Kidney capillary endothelial cell (primary cell): ENCODE measurements at regions not wholly inside any gene's neighbourhood (a gene's known extent, or its start where the extent isn't known, plus 50 kb on each side); places are given as distances from the start of the nearest gene placed in this dataset.

Experiments used
- DNase-seq: peaks from one replicate; pipeline ENCODE4 v3.0.0-alpha.2; 2018; ENCODE audit warnings: low spot score

DNA sequence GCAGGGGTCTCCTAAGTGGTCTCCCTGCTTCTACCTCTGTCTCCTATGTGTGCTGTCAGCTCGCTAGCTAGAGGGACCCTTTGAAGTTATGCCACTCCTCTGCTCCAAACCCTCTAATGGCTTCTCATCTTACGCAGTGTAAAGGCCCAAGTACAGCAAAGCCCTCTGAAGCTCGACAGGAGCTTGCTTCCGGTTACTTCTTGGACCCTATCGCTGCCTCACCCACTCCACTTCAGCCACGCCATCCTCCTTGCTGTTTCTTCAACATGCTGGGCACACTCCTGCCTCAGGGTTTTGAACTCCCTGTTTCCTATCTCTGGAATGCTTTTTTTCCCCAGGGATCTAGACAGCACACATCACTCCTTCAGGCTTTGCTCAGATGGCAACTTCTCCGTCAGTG is 102.3 kb upstream of the F3 start:
- no peak for DNase-seq

DNA sequence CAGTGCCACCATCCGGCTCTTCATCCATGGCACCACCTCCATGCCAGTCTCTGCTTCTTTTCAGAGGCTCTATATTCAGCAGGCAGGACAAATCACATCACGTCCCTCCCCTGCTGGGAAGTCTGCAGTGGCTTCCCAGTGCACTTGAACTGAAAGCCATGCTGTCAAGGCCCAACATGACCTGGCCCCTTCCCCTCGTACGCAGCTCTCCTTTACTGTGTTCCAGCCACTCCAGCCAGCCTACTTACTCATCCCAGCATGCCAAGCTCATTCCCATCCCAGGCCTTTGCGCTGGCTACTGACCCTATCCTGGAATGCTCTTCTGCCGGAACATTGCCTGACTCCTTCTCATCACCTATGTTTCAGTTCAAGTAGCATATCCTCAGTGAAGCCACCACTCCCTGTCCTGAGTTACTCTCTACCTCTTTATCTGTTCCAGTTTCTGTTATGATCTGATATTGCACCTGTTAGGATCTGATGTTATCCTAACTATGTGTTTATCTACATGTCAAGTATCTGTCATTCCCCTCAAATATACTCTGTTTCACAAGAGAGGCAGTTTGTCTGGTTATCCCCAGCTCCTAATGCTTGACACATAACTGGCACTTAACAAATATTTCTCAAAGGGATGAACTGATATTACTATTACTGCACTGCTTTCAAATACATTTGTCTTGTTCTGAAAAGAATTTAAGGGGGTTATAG is 101.2 kb upstream of the F3 start:
- DNase-seq, result no peak

DNA sequence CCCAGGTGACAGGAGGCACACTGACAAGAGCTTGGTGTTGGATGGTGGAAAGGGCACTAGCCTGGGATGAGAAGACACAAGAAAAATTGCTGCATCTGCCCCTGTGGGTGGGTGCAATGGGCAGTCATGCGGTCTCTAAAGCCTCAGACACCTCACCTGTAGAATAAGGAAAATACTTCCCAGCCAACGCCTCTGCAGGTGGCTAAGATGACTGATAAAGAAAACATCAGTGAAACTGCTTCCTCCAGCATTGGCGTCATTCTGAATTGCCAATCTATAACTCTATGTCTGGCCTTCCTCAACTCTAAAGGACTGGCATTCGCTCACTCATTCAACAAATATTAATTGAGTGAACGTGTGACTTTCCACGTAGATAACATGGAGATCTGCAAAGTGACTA is 100.4 kb upstream of the F3 start:
- no peak for DNase-seq

DNA sequence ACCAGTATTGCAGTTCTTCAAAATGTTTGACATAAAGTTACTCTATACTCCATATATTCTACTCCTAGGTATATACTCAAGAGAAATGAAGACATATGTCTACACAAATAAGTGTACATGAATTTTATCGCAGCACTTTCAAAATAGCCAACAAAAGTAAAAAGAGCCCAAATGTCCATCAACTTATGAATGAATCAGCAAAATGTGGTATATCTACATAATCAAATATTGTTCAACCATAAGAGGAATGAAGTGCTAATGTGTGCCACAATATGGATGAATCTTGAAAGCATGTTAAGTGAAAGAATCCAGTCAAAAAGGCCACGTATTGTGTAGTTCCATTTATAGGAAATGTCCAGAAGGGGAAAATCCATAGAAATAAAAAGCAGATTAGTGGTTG is 98.6 kb upstream of the F3 start:
- no peak for DNase-seq

DNA sequence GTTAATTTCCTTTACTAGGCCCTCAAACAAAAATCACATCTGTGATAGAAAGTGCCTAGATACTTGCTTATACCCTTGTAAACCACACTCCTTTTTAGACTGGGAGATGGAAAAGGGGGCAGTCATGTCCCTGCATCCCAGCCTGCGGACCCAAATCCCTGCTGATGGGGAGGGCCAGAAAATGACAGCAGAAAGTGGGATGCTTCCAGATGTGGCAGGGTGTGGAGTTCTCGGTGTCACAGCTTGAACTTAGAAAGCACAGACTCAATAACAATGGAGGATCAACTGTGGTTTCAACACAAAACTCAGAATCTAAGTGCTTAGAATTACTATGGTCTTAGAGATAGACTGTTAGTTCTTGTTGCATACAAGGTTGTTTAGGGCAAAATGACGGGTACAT is 95.6 kb upstream of the F3 start:
- no peak for DNase-seq

DNA sequence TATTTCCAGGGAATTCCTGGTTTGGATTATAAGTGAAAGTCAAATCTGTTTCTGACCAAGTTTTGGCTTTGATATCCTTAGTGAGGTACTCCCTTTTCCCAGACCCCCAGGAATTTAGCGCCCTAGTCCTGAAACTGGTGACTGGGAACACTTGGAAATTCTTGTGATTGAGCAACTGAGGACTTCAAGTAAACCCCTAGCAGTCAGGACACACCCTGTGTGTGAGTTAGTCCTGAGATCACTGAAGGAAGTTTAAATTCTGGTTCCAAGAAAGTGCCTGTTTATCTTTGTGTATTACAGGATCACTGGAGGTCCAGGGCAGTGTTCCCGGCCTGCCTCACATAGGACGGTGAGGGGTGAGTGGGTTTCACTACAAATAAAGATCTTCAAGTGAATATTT is 95.1 kb upstream of the F3 start:
- DNase-seq, result no peak

DNA sequence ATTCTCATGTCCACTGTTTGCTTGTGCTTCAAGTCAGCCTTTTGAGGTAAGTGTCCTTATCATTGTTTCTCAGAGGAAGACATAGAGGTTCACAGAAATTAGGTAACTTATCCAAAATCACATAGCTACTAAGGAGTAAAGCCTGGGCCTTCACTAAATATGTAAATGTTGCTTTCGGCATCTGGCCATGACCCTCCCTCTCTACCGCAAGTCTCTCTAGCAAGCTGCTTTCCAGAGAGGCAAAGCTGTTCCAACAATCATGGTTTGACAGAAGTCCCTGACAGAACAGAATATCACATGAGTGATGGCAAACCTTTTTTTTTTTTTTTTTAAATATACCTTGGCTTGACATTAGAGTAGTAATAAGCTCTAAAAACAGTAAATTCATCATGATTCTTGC is 94.5 kb upstream of the F3 start:
- DNase-seq, result no peak

DNA sequence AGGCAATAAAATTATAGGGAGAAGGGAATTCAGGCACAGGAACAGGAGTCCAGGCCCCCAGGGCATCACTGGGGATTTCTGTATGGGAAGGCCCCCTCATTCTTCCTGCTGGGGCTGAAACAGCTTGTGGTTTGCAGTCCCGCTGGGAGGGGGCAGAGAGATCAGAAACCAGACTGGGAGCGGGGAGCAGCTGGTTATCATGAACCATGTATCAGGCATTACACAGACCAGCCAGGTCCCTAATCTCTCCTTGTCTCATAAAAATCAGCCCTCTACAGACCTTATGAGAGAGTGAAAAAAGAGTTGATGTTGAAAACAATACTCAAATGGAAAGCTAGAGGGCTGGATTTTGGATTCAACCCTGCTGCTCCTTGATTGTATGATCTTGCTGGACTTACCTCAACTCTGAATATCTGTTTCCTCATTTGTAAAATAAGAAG is 93.4 kb upstream of the F3 start:
- no peak for DNase-seq

DNA sequence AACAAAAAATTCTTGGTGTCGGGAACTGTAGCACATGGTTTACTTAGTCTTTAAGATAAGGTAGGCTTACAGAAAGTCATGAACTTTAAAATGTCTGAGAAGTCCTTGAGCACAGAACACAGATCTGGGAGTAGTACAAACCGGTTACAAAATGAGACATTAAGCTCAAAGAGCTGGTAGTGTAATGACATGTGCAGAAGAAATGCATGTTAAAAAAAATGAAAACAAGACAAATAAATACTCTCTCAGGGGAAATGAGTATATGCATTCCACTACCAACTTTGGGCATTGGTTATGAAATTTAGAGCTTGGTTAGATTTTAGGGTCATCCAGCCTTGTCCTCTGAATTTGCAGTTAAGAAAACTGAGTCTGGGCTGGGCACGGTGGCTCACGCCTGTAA is 91.5 kb upstream of the F3 start:
- DNase-seq, result no peak

DNA sequence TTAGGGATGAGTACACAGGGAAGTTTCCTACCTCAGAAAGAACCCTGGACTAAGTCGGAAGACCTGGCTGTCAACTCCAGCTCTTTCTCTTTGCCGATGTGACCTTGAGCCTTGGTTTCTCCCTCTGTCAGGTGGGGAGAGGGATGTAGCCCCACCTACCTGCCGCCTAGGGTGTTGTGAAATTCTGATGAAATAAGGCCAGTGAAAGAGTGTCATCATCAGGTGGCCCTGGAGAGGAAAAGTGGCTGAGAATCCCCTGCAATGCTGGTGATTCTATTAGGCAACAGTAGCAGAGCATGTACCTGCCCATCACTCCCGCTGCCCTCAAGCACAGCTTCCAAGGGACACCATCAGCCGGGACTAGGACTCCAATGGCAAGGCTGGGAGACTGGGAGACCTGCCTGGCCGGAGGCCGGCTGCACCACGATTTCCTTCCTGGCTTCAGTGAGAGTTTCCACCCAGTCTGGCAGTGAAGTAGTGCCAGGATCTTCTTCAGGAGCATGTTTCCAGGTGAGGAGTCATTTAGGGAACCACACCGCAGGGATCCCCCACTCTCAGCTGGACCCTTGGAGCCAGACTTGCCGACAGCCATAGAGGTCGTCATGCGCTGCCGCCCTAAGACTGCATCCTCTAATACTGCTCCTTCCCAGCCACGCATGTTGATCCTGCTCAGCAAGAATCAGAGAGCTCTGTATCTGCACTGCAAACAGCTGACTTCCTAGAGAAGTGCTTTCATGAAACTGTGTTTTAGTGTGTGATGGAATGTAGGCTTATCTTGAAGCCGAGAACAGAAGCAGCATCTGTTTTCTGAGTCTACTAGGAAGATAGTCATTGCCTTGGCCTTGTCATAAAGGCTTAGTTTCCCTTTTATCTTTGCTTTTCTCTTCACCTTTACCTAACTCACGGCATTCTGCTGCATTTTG is 88.0 kb upstream of the F3 start:
- DNase-seq, result no peak

DNA sequence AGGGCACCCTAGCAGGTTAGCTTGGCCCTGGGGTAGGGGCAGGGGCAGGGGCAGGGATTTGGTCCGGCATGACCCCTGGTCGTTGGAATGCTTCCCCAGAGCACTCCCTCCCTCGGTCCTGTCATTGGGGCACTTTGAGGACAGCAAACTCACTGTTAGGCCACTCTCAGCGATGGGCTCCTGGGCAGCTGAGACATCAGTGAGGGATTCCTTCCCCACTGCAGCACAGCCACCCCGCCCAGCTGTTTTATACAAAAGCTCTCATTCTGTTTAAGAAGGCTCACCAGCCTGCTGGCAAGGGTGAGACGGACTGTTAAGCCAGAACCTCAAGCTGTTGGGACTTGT is 86.9 kb upstream of the F3 start:
- DNase-seq, result no peak

DNA sequence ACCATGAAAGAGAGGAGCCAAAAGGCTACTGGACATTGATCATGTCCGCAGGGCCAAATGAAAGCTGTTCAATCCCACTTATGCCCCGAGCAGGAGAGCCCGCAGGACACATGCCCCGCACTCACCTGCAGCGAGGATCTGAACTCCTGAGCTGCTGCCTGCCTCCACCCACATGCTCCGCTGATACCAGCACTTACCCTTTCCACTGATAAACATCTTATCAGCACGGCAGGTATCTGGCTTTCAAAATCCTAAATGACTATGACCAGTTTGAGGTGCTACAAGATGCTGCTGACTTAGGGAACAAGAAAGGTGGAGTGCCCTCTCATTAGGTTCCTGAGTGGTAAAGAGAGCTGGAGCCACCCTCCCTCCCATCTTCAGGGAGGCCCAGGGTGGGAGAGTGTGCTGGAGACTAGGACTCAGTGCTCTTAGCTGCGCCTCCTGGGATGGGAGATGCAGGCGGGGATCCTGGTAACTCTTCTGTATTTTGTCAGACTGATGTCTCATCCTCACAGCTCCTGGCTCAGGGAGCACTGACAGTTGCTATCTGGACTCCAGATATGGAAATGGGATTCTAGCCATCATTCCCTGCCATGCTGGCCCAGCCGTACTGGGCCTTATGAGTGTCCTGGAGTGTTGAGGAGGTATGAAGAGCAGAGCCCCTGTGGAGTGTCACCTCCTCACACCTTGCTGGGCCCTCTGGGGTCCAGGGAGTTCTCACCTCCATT is 86.4 kb upstream of the F3 start:
- no peak for DNase-seq

DNA sequence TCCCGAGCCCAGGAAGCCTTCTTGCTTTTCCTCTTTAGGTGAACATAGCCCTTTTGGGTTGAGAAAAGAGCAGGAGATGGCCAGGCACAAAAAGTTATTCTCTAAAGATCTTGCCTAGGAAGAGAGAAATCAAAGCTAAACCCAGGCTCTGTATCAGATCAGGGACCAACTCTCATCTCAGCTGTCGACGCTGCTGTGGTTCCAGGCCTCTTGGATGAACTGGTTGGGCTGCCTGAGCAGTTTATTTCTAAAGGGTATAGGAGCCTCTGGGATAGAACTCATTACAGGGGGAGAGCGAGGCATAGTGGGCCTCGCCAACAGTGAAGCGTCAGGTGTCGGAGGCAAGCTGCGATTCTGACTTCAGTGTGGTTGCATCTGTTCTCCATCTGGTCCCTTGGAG is 82.6 kb upstream of the F3 start:
- DNase-seq, result no peak

DNA sequence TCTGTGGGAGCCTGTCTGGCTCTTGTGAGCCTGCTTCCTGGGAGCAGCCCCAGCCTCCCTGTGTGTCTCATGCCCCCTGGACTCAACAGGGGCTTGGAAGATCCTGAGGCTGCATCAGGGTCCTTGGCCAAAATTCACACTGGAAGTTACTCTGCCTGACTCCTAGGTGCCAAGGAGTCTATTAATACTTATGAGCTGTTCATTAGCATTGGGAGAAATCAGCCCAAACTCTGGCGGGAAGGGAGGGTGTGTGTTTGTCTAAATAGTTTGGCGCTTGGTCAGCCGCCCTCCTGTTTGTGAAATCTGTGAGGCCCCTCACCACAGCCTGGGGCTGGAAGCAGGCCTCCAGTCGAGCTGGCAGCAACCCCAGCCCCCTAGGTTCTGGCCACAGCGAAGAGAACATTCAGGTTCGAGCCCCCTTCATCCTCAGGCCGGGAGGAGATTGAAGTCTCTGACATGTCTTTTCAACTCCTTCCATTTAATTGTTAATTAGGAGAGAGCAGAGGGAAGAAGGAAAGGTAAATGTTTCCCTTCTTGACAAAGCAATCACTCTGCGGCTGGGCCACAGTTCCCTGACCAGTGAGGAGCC is 82.1 kb upstream of the F3 start:
- no peak for DNase-seq

DNA sequence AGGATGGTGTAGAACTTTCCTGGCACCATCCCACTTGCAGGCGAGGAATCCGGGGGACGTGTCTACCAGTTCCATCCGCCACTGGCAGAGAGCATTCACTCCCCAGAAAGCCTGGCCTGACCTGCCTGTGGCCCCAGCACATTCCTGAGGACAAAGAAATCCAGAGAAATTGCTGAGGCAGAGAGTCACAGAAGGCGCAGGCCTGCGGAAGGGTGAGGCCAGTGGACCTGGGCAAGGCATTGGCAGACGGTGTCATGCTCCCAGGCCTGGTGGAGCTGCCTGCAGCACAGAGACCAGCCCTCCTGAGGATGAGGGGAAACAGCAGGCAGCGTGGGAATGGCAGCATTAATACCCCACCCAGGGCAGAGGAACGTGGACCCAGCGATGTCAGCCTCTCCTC is 81.2 kb upstream of the F3 start:
- DNase-seq, result no peak

DNA sequence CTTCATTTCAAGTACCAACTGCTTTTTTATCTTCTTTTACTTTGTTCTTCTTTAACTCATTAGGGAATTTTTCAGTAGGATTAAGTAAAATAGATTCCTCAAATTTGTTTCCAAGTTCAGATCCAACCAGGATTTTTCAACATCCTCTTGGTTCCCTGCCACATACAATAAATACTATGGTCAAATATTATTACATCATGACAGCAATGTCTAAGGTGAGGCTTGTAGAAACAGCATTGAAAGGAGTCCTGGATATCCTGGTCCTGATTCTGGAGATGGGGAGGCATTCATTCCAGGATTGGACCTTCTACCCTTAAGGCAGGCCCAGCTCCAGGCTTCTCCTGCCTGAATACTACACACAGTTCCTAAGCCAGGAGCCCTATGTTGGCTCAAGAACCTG is 80.2 kb upstream of the F3 start:
- no peak for DNase-seq

DNA sequence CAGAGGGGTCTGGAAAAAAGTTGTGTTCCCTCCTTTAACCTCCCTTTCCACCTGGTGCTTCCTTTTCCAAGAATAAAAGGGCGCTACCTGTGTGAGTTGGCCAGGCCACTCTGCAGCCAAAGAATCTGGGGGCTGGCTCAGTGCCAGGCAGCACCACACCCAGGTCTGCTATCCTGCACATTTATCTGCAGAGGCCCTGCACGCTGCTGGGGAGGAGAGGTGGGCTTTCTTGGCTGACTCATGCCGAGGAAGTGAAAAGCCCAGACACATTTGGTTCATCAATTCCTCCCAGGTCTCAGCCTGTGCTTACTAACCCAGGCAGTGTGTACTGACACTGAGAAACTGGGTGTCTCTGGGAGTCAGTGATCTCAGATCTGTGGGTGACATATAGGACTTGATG is 79.8 kb upstream of the F3 start:
- DNase-seq, result no peak

DNA sequence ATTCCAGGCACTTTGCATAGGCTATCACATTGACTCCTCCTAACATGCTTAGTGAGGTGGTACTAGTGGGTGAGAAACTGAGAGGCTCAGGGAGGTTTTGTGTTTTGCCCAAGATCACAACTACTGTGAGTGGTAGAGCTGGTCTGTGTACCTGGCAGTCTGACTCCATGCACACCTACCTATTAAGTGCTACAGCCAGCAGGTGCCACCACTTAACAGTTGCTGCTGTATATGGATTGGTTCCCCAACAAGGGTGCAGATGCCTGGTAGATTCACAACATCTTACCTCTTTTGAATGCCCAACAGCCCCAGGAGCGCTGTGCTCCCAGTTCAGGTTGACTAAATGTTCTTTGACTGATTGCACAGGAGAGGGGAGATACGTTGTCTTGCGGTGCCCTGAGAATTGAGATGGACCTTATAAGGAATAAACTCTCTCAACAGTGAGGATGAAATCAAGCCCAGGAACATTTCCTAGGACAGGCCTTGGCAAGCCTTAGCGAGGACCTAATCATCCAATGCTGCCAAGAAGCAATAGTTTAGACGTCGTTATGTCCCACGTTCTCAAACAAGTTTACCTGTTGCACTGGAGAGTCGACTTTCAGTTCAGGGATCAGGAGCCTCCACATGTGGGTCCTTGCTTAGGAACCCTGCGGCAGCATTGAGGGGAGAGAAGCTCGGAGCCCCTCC is 78.9 kb upstream of the F3 start:
- no peak for DNase-seq

DNA sequence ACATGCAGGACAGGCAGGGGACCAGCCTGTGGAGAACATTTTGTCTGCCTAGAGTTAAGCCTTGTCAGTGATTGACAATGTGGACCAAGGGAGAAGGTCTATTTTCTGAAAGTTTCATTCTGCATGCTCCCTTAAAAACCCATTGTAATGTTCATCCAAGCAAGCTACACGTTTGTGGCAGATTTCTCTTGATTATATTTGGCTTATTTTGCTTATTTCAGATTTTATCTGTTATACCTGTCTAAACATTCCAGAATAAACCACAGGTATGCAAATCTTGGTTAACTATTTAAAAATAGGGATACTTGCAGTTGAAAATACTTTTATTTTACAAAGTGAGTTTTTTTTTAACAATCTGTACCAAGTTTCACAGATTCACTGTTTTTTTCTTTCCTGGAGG is 78.2 kb upstream of the F3 start:
- no peak for DNase-seq

DNA sequence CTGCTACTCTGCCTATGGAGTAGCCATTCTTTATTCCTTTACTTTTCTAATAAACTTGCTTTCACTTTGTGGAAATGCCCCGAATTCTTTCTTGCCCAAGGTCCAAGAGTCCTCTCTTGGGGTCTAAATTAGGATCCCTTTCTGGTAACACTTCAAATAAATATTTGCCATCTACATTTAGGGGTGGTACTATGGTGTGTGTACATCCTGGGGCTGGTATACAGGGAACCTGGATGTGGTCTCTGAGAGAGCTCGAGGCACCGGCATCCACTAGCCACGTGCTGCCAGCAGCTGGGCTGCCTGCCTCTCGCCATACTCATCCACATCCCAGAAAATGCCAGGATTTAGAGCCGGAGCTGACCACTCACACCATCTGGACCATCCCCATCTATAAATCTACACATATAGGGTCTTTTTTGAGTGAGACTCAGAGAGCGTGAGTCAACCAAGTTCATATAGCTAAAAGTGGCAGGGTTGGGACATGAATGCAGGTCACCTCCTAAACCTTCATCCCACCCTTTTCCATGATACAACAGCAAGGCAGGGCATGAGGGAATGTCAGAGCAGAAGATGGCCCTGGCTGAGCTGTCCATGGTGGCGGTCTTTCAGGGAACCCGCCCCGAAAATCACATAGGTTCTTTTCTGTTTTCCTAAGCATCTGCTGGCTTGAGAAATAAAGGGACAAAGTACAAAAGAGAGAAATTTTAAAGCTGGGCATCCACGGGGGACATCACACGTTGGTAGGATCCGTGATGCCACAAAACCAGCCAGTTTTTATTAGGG is 76.6 kb upstream of the F3 start:
- no peak for DNase-seq

DNA sequence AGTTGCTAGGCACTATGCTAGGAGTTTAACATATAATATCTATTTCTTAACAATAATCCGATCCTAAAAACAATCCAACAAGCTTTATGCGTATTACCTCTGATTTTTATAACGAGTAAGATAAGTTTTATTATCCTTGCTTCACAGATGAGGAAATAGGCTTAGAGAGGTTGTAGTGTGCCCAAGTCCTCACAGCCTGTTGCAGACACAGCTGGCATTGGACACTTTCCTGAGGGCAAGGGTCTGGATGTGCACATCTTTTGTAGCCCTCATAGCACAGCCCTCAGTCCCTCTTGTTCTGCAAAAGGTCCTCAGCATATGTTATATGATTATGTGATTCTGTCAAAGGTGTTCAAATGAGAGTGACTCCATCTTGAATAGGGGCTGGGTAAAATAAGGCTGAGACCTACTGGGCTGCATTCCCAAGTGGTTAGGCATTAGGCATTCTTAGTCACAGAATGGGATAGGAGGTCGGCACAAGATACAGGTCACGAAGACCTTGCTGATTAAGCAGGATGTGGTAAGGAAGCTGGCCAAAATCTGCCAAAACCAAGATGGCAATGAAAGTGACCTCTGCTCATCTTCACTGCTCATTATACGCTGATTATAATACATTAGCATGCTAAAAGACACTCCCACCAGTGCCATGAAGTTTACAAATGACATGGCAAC is 75.7 kb upstream of the F3 start:
- DNase-seq, result peak; percentile 13
